HUES64 (cell line): ENCODE measurements at regions not wholly inside any gene's neighbourhood (a gene's known extent, or its start where the extent isn't known, plus 50 kb on each side); places are given as distances from the start of the nearest gene placed in this dataset.

ENCODE experiments used
- H3K27ac ChIP-seq: 2 replicates; pipeline ENCODE4 v1.7.0; 2013; ENCODE audit warnings: low read depth, low read length, inconsistent platforms
- H3K27me3 ChIP-seq: 2 replicates; pipeline ENCODE4 v1.6.1; 2013; ENCODE audit warnings: mild to moderate bottlenecking, low read length; ENCODE audit not compliant: insufficient read depth
- H3K36me3 ChIP-seq: 2 replicates; pipeline ENCODE4 v1.6.1; 2013; ENCODE audit warnings: mild to moderate bottlenecking, low read length; ENCODE audit not compliant: insufficient read depth
- H3K4me1 ChIP-seq: 2 replicates; pipeline ENCODE4 v1.6.1; 2013; ENCODE audit warnings: mild to moderate bottlenecking, low read length, moderate library complexity; ENCODE audit not compliant: insufficient read depth
- H3K4me3 ChIP-seq: 2 replicates; pipeline ENCODE4 v1.5.1; 2013; ENCODE audit warnings: mild to moderate bottlenecking, low read length, moderate library complexity
- H3K9ac ChIP-seq: 2 replicates; pipeline ENCODE4 v1.6.1; 2013; ENCODE audit warnings: mild to moderate bottlenecking, low read depth, low read length
- H3K9me3 ChIP-seq: 2 replicates; pipeline ENCODE4 v1.6.1; 2013; ENCODE audit warnings: low read depth, low read length; ENCODE audit not compliant: insufficient read depth
- WGBS: fragments of 150-250, 120-280 bp; methylation state at CpG from one replicate; pipeline ENCODE4 v1.1.7; 2013; ENCODE audit warnings: missing lambda C conversion rate; 5-methylcytosine and 5-hydroxymethylcytosine counted together

- Histone ChIP-seq H3K27ac (no peak overlapping the region), H3K4me1 (no peaks in the 10 kb centered on the region), H3K27me3 (no peaks in the 10 kb centered on the region), H3K9ac (no peak overlapping the region), H3K9me3 (no peaks in the 10 kb centered on the region), H3K36me3 (no peaks in the 10 kb centered on the region), H3K4me3 (no peak overlapping the region)
- WGBS: 100% methylated on average over 1 of the region's 1 CpG
Observed at GRCh38 chr9:11318946-11319345, 706.1 kb upstream of the PTPRD start.

GRCh38 chr9:11319538-11319937, 706.7 kb upstream of the PTPRD start:
- WGBS: 77% methylated on average over 5 of the region's 5 CpGs

GRCh38 chr9:11320989-11321388, 708.2 kb upstream of the PTPRD start:
- Histone ChIP-seq H3K27me3 (no peaks in the 10 kb centered on the region), H3K9ac (no peak overlapping the region), H3K4me1 (no peaks in the 10 kb centered on the region), H3K9me3 (no peaks in the 10 kb centered on the region), H3K27ac (no peak overlapping the region), H3K36me3 (no peaks in the 10 kb centered on the region), H3K4me3 (no peak overlapping the region)

More at GRCh38 chr9:11319538-11319937, 706.7 kb upstream of the PTPRD start:
- no peak overlapping the region for H3K9ac ChIP-seq
- no peak overlapping the region for H3K4me3 ChIP-seq
- no peaks in the 10 kb centered on the region for H3K4me1 ChIP-seq
- H3K9me3 ChIP-seq: no peaks in the 10 kb centered on the region
- no peaks in the 10 kb centered on the region for H3K36me3 ChIP-seq
- H3K27me3 ChIP-seq: no peaks in the 10 kb centered on the region
- no peak overlapping the region for H3K27ac ChIP-seq

- H3K4me3 ChIP-seq: no peak overlapping the region
- H3K36me3 ChIP-seq: no peaks in the 10 kb centered on the region
- H3K9me3 ChIP-seq: no peaks in the 10 kb centered on the region
- no peak overlapping the region for H3K9ac ChIP-seq
- no peaks in the 10 kb centered on the region for H3K27me3 ChIP-seq
- 100% methylated on average over 1 of the region's 1 CpG for WGBS
- H3K27ac ChIP-seq: no peak overlapping the region
- H3K4me1 ChIP-seq: no peaks in the 10 kb centered on the region
Observed at GRCh38 chr9:11323457-11323856, 710.7 kb upstream of the PTPRD start.

- Histone ChIP-seq H3K9me3 (peaks cover 12% of the 10 kb centered on the region), H3K4me3 (no peak overlapping the region), H3K27ac (no peak overlapping the region), H3K27me3 (no peaks in the 10 kb centered on the region), H3K36me3 (no peaks in the 10 kb centered on the region), H3K4me1 (no peaks in the 10 kb centered on the region), H3K9ac (no peak overlapping the region)
Observed at GRCh38 chr9:11326231-11326630, 713.4 kb upstream of the PTPRD start.

- no peak overlapping the region for H3K4me3 ChIP-seq
- no peak overlapping the region for H3K9ac ChIP-seq
- no peaks in the 10 kb centered on the region for H3K27me3 ChIP-seq
- peaks cover 13% of the 10 kb centered on the region for H3K9me3 ChIP-seq
- no peaks in the 10 kb centered on the region for H3K4me1 ChIP-seq
- no peak overlapping the region for H3K27ac ChIP-seq
- over 99% methylated on average over 5 of the region's 6 CpGs for WGBS
- H3K36me3 ChIP-seq: no peaks in the 10 kb centered on the region
Observed at GRCh38 chr9:11328326-11328725, 715.5 kb upstream of the PTPRD start.

GRCh38 chr9:11335011-11335410, 722.2 kb upstream of the PTPRD start:
- Histone ChIP-seq H3K4me3 (no peak overlapping the region), H3K4me1 (no peaks in the 10 kb centered on the region), H3K27ac (no peak overlapping the region), H3K9me3 (peaks cover 11% of the 10 kb centered on the region), H3K27me3 (no peaks in the 10 kb centered on the region), H3K36me3 (no peaks in the 10 kb centered on the region), H3K9ac (no peak overlapping the region)

GRCh38 chr9:11338130-11338529, 725.3 kb upstream of the PTPRD start:
- H3K36me3 ChIP-seq: no peaks in the 10 kb centered on the region
- no peaks in the 10 kb centered on the region for H3K9me3 ChIP-seq
- no peak overlapping the region for H3K4me3 ChIP-seq
- no CpG with 5 or more reads among the region's 1 CpG for WGBS
- H3K27ac ChIP-seq: no peak overlapping the region
- H3K27me3 ChIP-seq: no peaks in the 10 kb centered on the region
- H3K4me1 ChIP-seq: no peaks in the 10 kb centered on the region
- no peak overlapping the region for H3K9ac ChIP-seq

- no peak overlapping the region for H3K9ac ChIP-seq
- no peaks in the 10 kb centered on the region for H3K4me1 ChIP-seq
- H3K36me3 ChIP-seq: no peaks in the 10 kb centered on the region
- WGBS: 93% methylated on average over 1 of the region's 1 CpG
- no peak overlapping the region for H3K4me3 ChIP-seq
- no peaks in the 10 kb centered on the region for H3K27me3 ChIP-seq
- no peak overlapping the region for H3K27ac ChIP-seq
- H3K9me3 ChIP-seq: no peaks in the 10 kb centered on the region
Observed at GRCh38 chr9:11340654-11341053, 727.9 kb upstream of the PTPRD start.

- no peak overlapping the region for H3K9ac ChIP-seq
- H3K4me1 ChIP-seq: no peaks in the 10 kb centered on the region
- H3K4me3 ChIP-seq: no peak overlapping the region
- no peaks in the 10 kb centered on the region for H3K27me3 ChIP-seq
- peaks cover 7% of the 10 kb centered on the region for H3K9me3 ChIP-seq
- no peak overlapping the region for H3K27ac ChIP-seq
- H3K36me3 ChIP-seq: no peaks in the 10 kb centered on the region
Observed at GRCh38 chr9:11347437-11347836, 734.6 kb upstream of the PTPRD start.

GRCh38 chr9:11348366-11348765, 735.6 kb upstream of the PTPRD start:
- 91% methylated on average over 5 of the region's 5 CpGs for WGBS
- H3K4me1 ChIP-seq: no peaks in the 10 kb centered on the region

GRCh38 chr9:11349187-11349586, 736.4 kb upstream of the PTPRD start:
- Histone ChIP-seq H3K4me3 (no peak overlapping the region), H3K27ac (no peak overlapping the region), H3K36me3 (no peaks in the 10 kb centered on the region), H3K27me3 (no peaks in the 10 kb centered on the region), H3K4me1 (no peaks in the 10 kb centered on the region), H3K9ac (no peak overlapping the region), H3K9me3 (peaks cover 7% of the 10 kb centered on the region)
- 92% methylated on average over 5 of the region's 5 CpGs for WGBS

More at GRCh38 chr9:11348366-11348765, 735.6 kb upstream of the PTPRD start:
- Histone ChIP-seq H3K27ac (no peak overlapping the region), H3K27me3 (no peaks in the 10 kb centered on the region), H3K9me3 (peaks cover 7% of the 10 kb centered on the region), H3K36me3 (no peaks in the 10 kb centered on the region), H3K9ac (no peak overlapping the region), H3K4me3 (no peak overlapping the region)
